GM12878 (cell line): ENCODE measurements at regions not wholly inside any gene's neighbourhood (a gene's known extent, or its start where the extent isn't known, plus 50 kb on each side); places are given as distances from the start of the nearest gene placed in this dataset.

ENCODE experiments used
- ATAC-seq: fragments of 200-7000 bp; cut with Tn5 transposase; 3 replicates; pipeline ENCODE4 v1.9.1; 2020; ENCODE audit warnings: mild to moderate bottlenecking, moderate library complexity
- BruUV-seq: library from RNA; stranded (reverse); fragments of 400-500 nt; replicated peaks from 2 replicates; lab custom pipeline; 2021; lab: Mats Ljungman, UMichigan
- CTCF ChIA-PET: fragments of 300-600 bp; sonication (Branson Sonifier 250); formaldehyde crosslinking; extraction: SDS; loops from one replicate; lab custom pipeline; 2021; ENCODE audit warnings: inconsistent platforms; lab: Yijun Ruan, JAX
- POLR2A ChIA-PET: fragments of 350-600 bp; formaldehyde crosslinking; extraction: SDS; loops from one replicate; lab custom pipeline; 2021; ENCODE audit warnings: inconsistent platforms; lab: Charles Lee
- RAD21 ChIA-PET: fragments of 300-600 bp; sonication (Branson Sonifier 250); formaldehyde crosslinking; loops from one replicate; lab custom pipeline; 2023; ENCODE audit warnings: antibody characterized with exemption; ENCODE audit not compliant: unreplicated experiment; lab: Charles Lee
- SMC1A ChIA-PET: fragments of 300-600 bp; sonication (Branson Sonifier 250); formaldehyde crosslinking; loops from one replicate; lab custom pipeline; 2023; ENCODE audit not compliant: unreplicated experiment, uncharacterized antibody; lab: Charles Lee
- DNase-seq: peaks from one replicate; pipeline ENCODE4 v3.0.0-alpha.2; 2011; ENCODE audit warnings: low read depth, low spot score
- FAIRE-seq: peaks from 3 replicates; lab custom pipeline; 2011; peaks lifted over from hg19 to GRCh38; lab: Jason Lieb, UNC
- H2AFZ ChIP-seq: 2 replicates; pipeline ENCODE4 v1.6.0; 2011; ENCODE audit warnings: low read depth, low read length, control low read depth; ENCODE audit not compliant: control insufficient read depth
- H3K27ac ChIP-seq: 2 replicates; pipeline ENCODE4 v1.5.1; 2011; ENCODE audit warnings: control low read depth; ENCODE audit not compliant: control insufficient read depth, insufficient read depth
- H3K27me3 ChIP-seq, 2 experiments: replicated peaks in 1 of 2; 2 replicates each; pipeline versions ENCODE4 v1.6.0 to v1.6.1; 2011; ENCODE audit warnings: low read length in 1 of 2; ENCODE audit not compliant: control insufficient read depth in 2 of 2, insufficient read depth in 2 of 2
- H3K36me3 ChIP-seq, 2 experiments: 2 replicates each; pipeline ENCODE4 v1.5.1; 2011; ENCODE audit warnings: low read length in 1 of 2; ENCODE audit not compliant: control insufficient read depth in 2 of 2, insufficient read depth in 2 of 2
- H3K4me1 ChIP-seq: 2 replicates; pipeline ENCODE4 v1.6.1; 2011; ENCODE audit warnings: mild to moderate bottlenecking, low read length, moderate library complexity, mixed read lengths; ENCODE audit not compliant: control insufficient read depth, insufficient read depth
- H3K4me2 ChIP-seq: 2 replicates; pipeline ENCODE4 v1.6.0; 2011; ENCODE audit warnings: control low read depth; ENCODE audit not compliant: control insufficient read depth, insufficient read depth
- H3K4me3 ChIP-seq: fragments of 200-600 bp; sonication (generic); 2 replicates; pipeline ENCODE4 v1.5.1; 2016
- H3K79me2 ChIP-seq: 2 replicates; pipeline ENCODE4 v1.6.0; 2011; ENCODE audit warnings: low read length; ENCODE audit not compliant: control insufficient read depth, insufficient read depth
- H3K9ac ChIP-seq: 2 replicates; pipeline ENCODE4 v1.8.0; 2011; ENCODE audit warnings: low read length, control low read depth, mixed read lengths; ENCODE audit not compliant: control insufficient read depth, insufficient read depth
- H3K9me3 ChIP-seq: replicated peaks from 3 replicates; pipeline ENCODE4 v1.5.1; 2011; ENCODE audit warnings: mild to moderate bottlenecking, low read length; ENCODE audit not compliant: control insufficient read depth, insufficient read depth
- H4K20me1 ChIP-seq: 2 replicates; pipeline ENCODE4 v1.6.0; 2011; ENCODE audit not compliant: control insufficient read depth, insufficient read depth
- BRCA1 ChIP-seq: IDR thresholded peaks from 2 replicates; pipeline ENCODE4 v1.6.1; 2011; ENCODE audit warnings: low read depth, low read length, improper control_type of control experiment
- CBX5 ChIP-seq: sonication (generic); IDR thresholded peaks from 2 replicates; pipeline ENCODE4 v1.6.1; 2016; ENCODE audit warnings: low read depth, moderate library complexity, mild to moderate bottlenecking, inconsistent platforms
- EZH2 ChIP-seq: IDR thresholded peaks from 2 replicates; pipeline ENCODE4 v1.6.1; 2012; ENCODE audit warnings: low read depth, mild to moderate bottlenecking, control low read depth, inconsistent platforms, low read length, borderline replicate concordance; ENCODE audit not compliant: control insufficient read depth
- GABPA ChIP-seq: IDR thresholded peaks from 2 replicates; pipeline ENCODE4 v1.6.1; 2014; ENCODE audit warnings: antibody characterized with exemption, low read depth, mild to moderate bottlenecking, inconsistent platforms
- HCFC1 ChIP-seq: fragments of 150-350 bp; IDR thresholded peaks from 2 replicates; pipeline ENCODE4 v1.6.1; 2014; ENCODE audit warnings: low read length
- HDAC6 ChIP-seq: fragments of 200-600 bp; sonication (generic); IDR thresholded peaks from one replicate; pipeline ENCODE4 v1.8.0; 2017; ENCODE audit warnings: antibody characterized with exemption; ENCODE audit not compliant: unreplicated experiment
- LARP7 ChIP-seq: fragments of 450-650 bp; IDR thresholded peaks from 2 replicates; pipeline ENCODE4 v1.6.1; 2017; ENCODE audit warnings: mild to moderate bottlenecking
- MEF2B ChIP-seq: fragments of 450-650 bp; IDR thresholded peaks from 2 replicates; pipeline ENCODE4 v1.6.1; 2018; ENCODE audit warnings: mild to moderate bottlenecking, moderate library complexity; ENCODE audit not compliant: partially characterized antibody, poor library complexity, severe bottlenecking
- NFIC ChIP-seq: IDR thresholded peaks from 2 replicates; pipeline ENCODE4 v1.6.1; 2012; ENCODE audit warnings: low read depth, mild to moderate bottlenecking, inconsistent platforms, low read length, moderate library complexity
- WGBS: methylation state at CpG from one replicate; pipeline ENCODE4 v1.1.6; 2016; ENCODE audit warnings: low lambda C conversion rate; ENCODE audit not compliant: insufficient replicate concordance, insufficient coverage; ENCODE audit errors: missing lambda C conversion rate; 5-methylcytosine and 5-hydroxymethylcytosine counted together
- in situ Hi-C: fragments of 300-500 bp; cut with MboI; formaldehyde crosslinking; loops from 9 replicates; pipeline ENCODE4 v1.14.3; 2018; ENCODE audit warnings: mixed read lengths
- intact Hi-C: fragments of 100-400 bp; cut with micrococcal nuclease; formaldehyde crosslinking; loops from one replicate; pipeline ENCODE4 v1.14.2; 2022; ENCODE audit not compliant: unreplicated experiment
- TF ChIP-seq, protein P1 (sequence below): IDR thresholded peaks from 2 replicates; pipeline ENCODE4 v1.6.1; 2011; ENCODE audit warnings: mild to moderate bottlenecking, low read depth, low read length, moderate library complexity; ENCODE audit not compliant: insufficient replicate concordance
- TF ChIP-seq, protein P2 (sequence below): fragments of 450-650 bp; IDR thresholded peaks from 2 replicates; pipeline ENCODE4 v1.6.1; 2016; ENCODE audit warnings: mild to moderate bottlenecking
- TF ChIP-seq, protein P3 (sequence below): fragments of 450-650 bp; formaldehyde crosslinking; IDR thresholded peaks from 2 replicates; pipeline ENCODE4 v1.5.0; 2022; ENCODE audit warnings: mild to moderate bottlenecking, missing genetic modification characterization
- TF ChIP-seq, protein P4 (sequence below): fragments of 450-650 bp; IDR thresholded peaks from 2 replicates; pipeline ENCODE4 v1.6.1; 2017; ENCODE audit warnings: mild to moderate bottlenecking, moderate library complexity

DNA sequence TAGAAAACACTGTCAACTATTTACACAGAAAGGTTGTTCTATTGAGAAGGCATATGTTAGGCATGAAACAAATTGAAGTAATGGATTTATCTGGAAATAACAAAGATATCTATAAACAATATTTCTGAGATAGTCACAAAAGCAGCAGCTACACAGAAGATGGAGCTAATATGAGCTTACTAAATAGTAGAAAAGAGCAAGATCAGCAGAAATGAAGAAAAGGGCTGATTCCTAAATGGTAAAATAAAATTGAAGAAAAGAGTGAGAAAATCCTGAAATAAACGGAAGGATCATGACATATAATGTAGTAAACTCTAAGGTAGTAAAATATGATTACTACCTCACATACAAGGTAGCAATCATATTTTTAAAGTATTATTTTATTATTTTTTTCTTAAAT is 1263.9 kb downstream of the FSCB start (continued):
- TF ChIP-seq, protein P1, sequence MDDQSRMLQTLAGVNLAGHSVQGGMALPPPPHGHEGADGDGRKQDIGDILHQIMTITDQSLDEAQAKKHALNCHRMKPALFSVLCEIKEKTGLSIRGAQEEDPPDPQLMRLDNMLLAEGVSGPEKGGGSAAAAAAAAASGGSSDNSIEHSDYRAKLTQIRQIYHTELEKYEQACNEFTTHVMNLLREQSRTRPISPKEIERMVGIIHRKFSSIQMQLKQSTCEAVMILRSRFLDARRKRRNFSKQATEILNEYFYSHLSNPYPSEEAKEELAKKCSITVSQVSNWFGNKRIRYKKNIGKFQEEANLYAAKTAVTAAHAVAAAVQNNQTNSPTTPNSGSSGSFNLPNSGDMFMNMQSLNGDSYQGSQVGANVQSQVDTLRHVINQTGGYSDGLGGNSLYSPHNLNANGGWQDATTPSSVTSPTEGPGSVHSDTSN, result no peak
- TF ChIP-seq GABPA, result no peak
- TF ChIP-seq BRCA1, result no peak
- TF ChIP-seq NFIC, result no peak
- TF ChIP-seq MEF2B, result no peak
- no peak for TF ChIP-seq HDAC6
- TF ChIP-seq, all 136 proteins: peak for 0

DNA sequence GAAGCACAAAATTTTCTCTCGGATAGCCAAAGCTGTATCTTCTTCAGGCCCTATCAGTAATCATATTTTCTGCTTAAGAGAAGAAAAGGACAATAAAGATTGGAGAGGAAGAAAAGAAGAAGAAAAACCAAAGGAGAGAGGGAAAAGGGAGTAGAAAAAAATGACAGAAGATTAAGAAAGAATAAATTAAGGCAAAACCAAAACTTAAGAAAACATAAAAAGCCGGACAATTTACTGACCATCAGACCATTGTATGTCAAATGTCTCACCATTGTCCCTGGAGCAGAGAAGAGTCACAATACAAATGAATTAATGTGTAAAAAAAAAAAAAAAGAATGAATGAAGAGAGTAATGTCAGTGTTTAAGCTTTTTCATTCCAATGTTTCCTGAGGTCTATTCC is 1274.8 kb downstream of the FSCB start:
- Histone ChIP-seq H4K20me1 (no peaks in the 10 kb centered on the region), H3K9me3 (no peaks in the 10 kb centered on the region), H3K27ac (no peak overlapping the region), H3K79me2 (no peaks in the 10 kb centered on the region), H3K9ac (no peak overlapping the region), H3K4me1 (no peaks in the 10 kb centered on the region), H3K4me3 (no peak overlapping the region), H3K36me3 (no peaks in the 10 kb centered on the region), H3K27me3 (no peaks in the 10 kb centered on the region), H3K4me2 (no peak overlapping the region), H2AFZ (no peak overlapping the region)
- CTCF ChIA-PET, result no interaction called here
- SMC1A ChIA-PET, result no interaction called here
- no TSS peak for BruUV-seq
- no peak for DNase-seq
- RAD21 ChIA-PET, result no interaction called here
- no peak for FAIRE-seq
- ATAC-seq, result no peak
- in situ Hi-C loops (no loop called here), intact Hi-C loops (no loop called here)
- POLR2A ChIA-PET, result no interaction called here
- 46% methylated on average over 2 of the region's 2 CpGs for whole genome bisulfite sequencing
- TF ChIP-seq EZH2, result no peak
- TF ChIP-seq, protein P2, sequence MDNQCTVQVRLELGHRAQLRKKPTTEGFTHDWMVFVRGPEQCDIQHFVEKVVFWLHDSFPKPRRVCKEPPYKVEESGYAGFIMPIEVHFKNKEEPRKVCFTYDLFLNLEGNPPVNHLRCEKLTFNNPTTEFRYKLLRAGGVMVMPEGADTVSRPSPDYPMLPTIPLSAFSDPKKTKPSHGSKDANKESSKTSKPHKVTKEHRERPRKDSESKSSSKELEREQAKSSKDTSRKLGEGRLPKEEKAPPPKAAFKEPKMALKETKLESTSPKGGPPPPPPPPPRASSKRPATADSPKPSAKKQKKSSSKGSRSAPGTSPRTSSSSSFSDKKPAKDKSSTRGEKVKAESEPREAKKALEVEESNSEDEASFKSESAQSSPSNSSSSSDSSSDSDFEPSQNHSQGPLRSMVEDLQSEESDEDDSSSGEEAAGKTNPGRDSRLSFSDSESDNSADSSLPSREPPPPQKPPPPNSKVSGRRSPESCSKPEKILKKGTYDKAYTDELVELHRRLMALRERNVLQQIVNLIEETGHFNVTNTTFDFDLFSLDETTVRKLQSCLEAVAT, result no peak
- TF ChIP-seq LARP7, result no peak
- TF ChIP-seq, protein P3, sequence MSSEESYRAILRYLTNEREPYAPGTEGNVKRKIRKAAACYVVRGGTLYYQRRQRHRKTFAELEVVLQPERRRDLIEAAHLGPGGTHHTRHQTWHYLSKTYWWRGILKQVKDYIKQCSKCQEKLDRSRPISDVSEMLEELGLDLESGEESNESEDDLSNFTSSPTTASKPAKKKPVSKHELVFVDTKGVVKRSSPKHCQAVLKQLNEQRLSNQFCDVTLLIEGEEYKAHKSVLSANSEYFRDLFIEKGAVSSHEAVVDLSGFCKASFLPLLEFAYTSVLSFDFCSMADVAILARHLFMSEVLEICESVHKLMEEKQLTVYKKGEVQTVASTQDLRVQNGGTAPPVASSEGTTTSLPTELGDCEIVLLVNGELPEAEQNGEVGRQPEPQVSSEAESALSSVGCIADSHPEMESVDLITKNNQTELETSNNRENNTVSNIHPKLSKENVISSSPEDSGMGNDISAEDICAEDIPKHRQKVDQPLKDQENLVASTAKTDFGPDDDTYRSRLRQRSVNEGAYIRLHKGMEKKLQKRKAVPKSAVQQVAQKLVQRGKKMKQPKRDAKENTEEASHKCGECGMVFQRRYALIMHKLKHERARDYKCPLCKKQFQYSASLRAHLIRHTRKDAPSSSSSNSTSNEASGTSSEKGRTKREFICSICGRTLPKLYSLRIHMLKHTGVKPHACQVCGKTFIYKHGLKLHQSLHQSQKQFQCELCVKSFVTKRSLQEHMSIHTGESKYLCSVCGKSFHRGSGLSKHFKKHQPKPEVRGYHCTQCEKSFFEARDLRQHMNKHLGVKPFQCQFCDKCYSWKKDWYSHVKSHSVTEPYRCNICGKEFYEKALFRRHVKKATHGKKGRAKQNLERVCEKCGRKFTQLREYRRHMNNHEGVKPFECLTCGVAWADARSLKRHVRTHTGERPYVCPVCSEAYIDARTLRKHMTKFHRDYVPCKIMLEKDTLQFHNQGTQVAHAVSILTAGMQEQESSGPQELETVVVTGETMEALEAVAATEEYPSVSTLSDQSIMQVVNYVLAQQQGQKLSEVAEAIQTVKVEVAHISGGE (CRISPR knock-in tag), result no peak
- TF ChIP-seq, protein P4, sequence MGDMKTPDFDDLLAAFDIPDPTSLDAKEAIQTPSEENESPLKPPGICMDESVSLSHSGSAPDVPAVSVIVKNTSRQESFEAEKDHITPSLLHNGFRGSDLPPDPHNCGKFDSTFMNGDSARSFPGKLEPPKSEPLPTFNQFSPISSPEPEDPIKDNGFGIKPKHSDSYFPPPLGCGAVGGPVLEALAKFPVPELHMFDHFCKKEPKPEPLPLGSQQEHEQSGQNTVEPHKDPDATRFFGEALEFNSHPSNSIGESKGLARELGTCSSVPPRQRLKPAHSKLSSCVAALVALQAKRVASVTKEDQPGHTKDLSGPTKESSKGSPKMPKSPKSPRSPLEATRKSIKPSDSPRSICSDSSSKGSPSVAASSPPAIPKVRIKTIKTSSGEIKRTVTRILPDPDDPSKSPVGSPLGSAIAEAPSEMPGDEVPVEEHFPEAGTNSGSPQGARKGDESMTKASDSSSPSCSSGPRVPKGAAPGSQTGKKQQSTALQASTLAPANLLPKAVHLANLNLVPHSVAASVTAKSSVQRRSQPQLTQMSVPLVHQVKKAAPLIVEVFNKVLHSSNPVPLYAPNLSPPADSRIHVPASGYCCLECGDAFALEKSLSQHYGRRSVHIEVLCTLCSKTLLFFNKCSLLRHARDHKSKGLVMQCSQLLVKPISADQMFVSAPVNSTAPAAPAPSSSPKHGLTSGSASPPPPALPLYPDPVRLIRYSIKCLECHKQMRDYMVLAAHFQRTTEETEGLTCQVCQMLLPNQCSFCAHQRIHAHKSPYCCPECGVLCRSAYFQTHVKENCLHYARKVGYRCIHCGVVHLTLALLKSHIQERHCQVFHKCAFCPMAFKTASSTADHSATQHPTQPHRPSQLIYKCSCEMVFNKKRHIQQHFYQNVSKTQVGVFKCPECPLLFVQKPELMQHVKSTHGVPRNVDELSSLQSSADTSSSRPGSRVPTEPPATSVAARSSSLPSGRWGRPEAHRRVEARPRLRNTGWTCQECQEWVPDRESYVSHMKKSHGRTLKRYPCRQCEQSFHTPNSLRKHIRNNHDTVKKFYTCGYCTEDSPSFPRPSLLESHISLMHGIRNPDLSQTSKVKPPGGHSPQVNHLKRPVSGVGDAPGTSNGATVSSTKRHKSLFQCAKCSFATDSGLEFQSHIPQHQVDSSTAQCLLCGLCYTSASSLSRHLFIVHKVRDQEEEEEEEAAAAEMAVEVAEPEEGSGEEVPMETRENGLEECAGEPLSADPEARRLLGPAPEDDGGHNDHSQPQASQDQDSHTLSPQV, result no peak
- TF ChIP-seq CBX5, result no peak
- TF ChIP-seq HCFC1, result no peak
